Colon (tissue), 2 donors: ENCODE measurements at regions not wholly inside any gene's neighbourhood (a gene's known extent, or its start where the extent isn't known, plus 50 kb on each side); places are given as distances from the start of the nearest gene placed in this dataset.
A peak's percentile ranks its signal among the peaks of the same experiment; 100 is the strongest.
"Not testable (repeated sequence)": the region's sequence is repeated elsewhere in the genome, so short reads cannot be mapped to it uniquely, and the experiment has no call there.

ENCODE experiments used
- FAIRE-seq: peaks from 2 replicates; lab custom pipeline; 2012; peaks lifted over from hg19 to GRCh38; lab: Jason Lieb, UNC
- donor health status: control.
- donor health status: control.

DNA sequence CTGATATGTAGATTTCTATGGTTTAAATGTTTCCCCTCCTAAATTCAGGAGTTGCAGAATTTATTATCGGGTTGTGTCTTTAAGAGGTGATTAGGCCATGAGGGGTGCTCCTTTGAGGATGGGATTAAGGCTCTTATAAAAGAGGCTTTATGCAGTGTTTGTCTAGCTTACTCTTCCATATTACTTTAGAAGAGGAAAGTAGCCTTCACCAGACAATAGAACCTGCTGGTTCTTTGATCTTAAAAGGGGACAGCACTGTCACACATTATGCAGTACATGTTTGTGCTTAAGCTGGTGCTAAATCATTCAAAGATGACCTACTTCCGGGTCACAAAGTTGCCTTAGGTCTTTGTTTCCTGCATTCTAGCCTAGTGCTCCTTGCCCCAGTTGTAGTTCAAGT, 81.0 kb downstream of the CPXCR1 start:
- no peak for FAIRE-seq

- FAIRE-seq, result peak; percentile 24
These were observed 83.1 kb downstream of the CPXCR1 start for GRCh38 chrX:88830111-88830510.

GRCh38 chrX:88837721-88838120, 90.7 kb downstream of the CPXCR1 start:
- FAIRE-seq, result not testable (repeated sequence)

- FAIRE-seq, result no peak
These were observed 91.4 kb downstream of the CPXCR1 start for GRCh38 chrX:88838392-88838791.

DNA sequence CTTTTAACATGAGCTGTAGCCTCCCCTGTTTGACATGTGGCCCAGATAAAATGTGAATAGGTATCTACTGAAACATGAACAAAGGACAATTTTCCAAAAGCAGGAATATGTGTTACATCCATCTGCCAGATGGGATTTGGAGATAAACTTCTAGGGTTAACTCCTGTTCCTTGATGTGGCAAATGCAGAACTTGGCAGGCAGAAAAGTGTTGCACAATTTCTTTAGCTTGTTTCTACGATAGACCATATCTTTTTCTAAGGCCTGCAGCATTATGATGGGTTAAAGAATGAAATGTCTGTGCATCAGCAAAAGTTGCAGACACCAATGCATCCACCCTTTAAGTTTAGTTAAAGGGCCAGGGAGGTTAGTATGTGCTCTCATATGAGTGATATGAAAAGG, 96.8 kb downstream of the CPXCR1 start:
- FAIRE-seq, result not testable (repeated sequence)

- no peak for FAIRE-seq
These were observed 106.9 kb downstream of the CPXCR1 start for GRCh38 chrX:88853925-88854324.

DNA sequence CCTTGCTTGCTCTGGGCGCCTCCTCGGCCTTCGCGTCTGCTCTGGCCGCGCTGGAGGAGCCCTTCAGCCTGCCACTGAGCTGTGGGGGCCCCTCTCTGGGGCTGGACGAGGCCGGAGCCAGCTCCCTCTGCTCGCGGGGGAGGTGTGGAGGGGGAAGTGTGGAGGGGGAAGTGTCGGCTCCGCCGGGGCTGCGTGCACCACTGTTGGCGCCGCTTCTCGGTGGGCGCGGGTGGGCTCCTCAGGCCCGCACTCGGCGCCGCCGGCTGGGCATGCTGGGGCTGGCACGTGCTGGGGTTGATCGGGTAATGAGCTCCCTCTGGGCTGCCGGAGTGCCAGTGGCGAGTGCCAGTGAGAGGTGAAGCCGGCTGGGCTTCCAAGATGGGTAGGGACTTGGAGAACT, 116.7 kb downstream of the CPXCR1 start:
- no peak for FAIRE-seq

DNA sequence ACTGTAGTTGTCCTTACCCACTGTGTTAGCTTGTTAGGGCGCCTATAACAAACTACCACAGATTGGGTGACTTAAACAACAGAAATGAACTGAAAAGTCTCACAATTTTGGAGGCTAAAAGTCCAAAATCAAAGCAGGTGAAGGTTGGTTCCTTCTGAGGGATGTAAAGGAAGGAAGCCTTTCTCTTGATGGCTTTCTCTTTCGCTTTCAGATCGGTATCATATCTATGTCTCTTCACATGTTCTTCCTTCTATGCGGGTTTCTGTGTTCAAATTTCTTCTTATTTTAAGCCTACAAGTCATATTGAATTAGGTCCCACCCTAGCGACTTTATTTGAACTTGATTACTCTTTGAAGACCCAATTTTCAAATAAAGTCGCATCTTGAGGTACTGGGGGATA, 118.6 kb downstream of the CPXCR1 start:
- FAIRE-seq, result no peak

GRCh38 chrX:88881536-88881935, 134.5 kb downstream of the CPXCR1 start:
- peak; percentile 80 for FAIRE-seq

DNA sequence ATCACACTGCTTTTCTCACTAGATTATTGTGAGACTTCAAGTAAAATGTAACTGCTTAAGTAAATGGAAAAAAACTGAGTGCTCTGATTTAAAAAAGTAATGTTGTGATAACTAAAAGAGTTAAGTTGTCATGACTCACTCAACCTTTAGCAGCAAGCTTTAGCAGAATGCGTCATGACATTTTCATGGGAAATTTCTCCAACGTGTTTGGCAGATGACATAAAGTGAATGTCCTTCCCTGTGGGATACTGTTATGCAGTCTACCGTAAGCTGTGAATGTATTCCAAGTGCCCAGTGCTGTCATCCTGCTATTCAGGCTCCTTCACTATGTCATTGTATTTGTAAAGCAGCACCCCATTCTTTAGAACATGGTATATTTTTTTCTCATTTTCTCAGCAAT, 136.2 kb downstream of the CPXCR1 start:
- FAIRE-seq, result no peak

DNA sequence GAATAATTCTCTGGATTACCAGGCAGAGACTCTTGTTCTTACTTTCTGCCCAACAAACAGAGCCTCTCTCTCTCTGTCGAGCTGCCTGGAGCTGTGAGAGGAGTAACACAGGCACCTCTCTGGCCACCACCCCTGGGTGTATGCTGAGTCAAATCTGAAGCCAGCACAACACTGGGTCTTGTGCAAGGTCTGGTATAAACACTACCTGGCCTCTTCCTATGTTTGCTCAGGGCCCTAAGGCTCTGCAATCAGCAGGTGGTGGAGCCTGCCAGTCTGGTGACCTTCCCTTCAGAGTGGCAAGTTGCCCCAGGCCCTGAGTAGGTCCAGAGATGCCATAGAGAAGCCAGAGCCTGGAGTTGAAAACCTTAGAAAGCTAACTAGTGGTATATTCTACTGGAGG, 139.9 kb downstream of the CPXCR1 start:
- no peak for FAIRE-seq

DNA sequence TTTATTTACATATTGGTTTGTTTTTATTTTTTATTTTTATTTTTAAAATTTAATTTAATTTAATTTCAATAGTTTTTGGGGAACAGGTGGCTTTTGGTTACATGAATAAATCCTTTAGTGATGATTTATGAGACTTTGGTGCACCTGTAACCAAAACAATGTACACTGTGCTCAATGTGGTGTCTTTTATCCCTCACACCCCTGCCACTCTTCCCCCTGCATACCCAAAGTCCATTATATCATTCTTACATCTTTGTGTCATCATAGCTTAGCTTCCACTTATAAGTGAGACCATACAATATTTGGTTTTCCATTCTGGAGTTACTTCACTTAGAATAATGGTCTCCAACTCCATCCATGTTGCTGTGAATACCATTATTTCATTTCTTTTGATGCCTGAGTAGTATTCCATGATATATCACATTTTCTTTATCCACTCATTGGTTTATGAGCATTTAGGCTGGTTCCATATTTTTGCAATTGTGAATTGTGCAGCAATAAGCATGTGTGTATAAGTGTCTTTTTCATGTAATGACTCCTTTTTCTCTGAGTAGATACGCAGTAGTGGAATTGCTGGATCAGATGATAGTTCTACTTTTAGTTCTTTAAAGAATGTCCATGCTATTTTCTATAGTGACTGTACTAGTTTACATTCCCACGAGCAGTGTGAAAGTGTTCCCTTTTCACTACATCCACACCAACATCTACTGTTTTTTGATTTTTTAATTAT, 157.1 kb downstream of the CPXCR1 start:
- FAIRE-seq, result no peak

GRCh38 chrX:88908056-88908455, 161.0 kb downstream of the CPXCR1 start:
- no peak for FAIRE-seq

DNA sequence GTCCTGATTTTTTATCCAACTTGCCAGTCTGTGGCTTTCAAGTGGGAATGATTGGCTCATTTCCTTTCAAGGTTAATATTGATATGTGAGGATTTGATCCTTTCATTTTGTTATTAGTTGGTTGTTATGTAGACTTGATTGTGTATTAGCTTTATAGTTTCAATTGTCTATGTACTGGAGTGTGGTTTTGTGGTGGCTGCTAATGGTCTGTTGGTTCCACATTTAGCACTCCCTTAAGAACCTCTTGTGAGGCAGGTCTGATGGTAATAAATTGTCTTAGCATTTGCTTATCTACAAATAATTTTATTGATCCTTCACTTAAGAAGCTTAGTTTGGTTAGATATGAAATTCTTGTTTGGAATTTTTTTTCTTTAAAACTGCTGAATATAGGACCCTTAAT, 190.6 kb downstream of the CPXCR1 start:
- FAIRE-seq, result no peak

- no peak for FAIRE-seq
These were observed 193.9 kb downstream of the CPXCR1 start for GRCh38 chrX:88940904-88941303.

- FAIRE-seq, result no peak
These were observed 197.6 kb downstream of the CPXCR1 start for GRCh38 chrX:88944661-88945060.

DNA sequence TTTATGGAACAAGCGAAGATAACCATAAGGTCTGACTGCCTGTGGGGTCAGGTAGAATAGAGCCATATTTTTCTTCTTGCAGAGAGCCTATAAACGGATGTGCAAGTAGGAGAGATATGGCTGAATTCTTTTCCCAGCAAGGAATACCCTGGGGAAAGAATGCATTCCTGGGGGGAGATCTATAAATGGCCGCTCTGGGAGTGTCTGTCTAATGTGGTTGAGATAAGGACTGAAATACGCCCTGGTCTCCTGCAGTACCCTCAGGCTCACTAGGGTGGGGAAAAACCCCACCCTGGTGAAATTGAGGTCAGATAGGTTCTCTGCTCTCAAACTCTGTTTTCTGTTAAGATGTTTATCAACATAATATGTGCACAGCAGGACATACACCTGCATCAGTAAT, 209.0 kb downstream of the CPXCR1 start:
- FAIRE-seq, result not testable (repeated sequence)

GRCh38 chrX:88977835-88978234, 230.8 kb downstream of the CPXCR1 start:
- no peak for FAIRE-seq

GRCh38 chrX:88982183-88982582, 235.2 kb downstream of the CPXCR1 start:
- no peak for FAIRE-seq

GRCh38 chrX:88982933-88983332, 235.9 kb downstream of the CPXCR1 start:
- no peak for FAIRE-seq

- FAIRE-seq, result no peak
These were observed 241.8 kb downstream of the CPXCR1 start for GRCh38 chrX:88988796-88989195.

GRCh38 chrX:88990882-88991582, 244.0 kb downstream of the CPXCR1 start:
- FAIRE-seq, result no peak

DNA sequence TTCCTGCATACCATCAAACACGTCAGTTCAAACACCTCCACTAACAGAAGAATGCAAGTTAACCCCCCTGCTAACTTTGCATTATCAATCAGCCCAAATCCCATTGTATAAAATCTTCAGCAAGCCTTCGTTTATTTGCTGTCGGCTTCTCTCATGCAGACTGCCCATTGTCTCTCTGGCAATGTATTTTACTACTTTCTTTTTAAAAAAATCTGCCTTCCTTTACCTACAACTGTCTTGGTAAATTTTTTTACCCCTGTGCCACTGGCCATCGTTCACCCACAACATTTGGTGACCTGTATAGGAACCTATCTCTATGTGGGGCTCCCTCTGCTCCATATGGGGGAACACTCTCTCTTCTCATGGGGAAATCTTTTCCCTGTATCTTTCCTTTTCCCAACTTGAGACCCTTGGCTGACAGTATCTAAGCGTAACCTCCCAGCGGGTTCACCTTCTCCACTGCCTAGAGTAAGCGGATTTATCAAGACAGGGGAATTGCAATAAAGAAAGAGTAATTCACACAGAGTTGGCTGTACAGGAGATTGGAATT, 244.6 kb downstream of the CPXCR1 start:
- FAIRE-seq, result no peak

GRCh38 chrX:89021964-89022363, 274.9 kb downstream of the CPXCR1 start:
- no peak for FAIRE-seq
